NB4 (cell line): ENCODE measurements at regions not wholly inside any gene's neighbourhood (a gene's known extent, or its start where the extent isn't known, plus 50 kb on each side); places are given as distances from the start of the nearest gene placed in this dataset.

Experiments
- DNase-seq: peaks from one replicate; pipeline ENCODE4 v3.0.0; 2010; ENCODE audit warnings: low read depth
- H3K4me3 ChIP-seq: one replicate; pipeline ENCODE4 v1.5.1; 2011; ENCODE audit warnings: mild to moderate bottlenecking, low read depth, low read length, moderate library complexity
- MYC ChIP-seq: IDR thresholded peaks from 2 replicates; pipeline ENCODE4 v1.6.1; 2011; ENCODE audit warnings: low read depth, low read length
- POLR2A ChIP-seq: IDR thresholded peaks from 2 replicates; pipeline ENCODE4 v1.6.1; 2011; ENCODE audit warnings: mild to moderate bottlenecking; ENCODE audit not compliant: insufficient read length; ENCODE audit errors: extremely low read depth
- TF ChIP-seq, protein P1 (sequence below): IDR thresholded peaks from one replicate; pipeline ENCODE4 v1.5.1; 2012; ENCODE audit warnings: low read depth, low read length
- TF ChIP-seq, protein P2 (sequence below): IDR thresholded peaks from 2 replicates; pipeline ENCODE4 v1.6.1; 2011; ENCODE audit warnings: low read depth, low read length

DNA sequence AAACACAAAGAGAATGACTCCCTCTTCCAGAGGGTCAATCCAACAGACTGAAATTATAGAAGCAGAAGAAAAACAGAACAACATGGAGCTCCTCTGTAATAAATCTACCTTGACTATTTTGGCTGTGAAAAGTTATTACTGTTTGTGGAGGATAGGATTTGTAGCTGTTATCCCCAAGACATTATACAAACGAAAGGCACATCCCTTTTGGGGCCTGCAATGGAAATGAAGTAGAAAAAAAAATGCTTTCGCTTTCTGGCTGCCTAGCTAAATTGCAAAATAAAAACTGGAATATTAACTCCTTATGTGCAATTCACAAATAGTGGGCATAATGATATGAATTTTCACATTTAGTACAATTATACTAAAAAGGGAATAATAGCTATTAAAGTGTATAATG lies 123.8 kb upstream of the CCDC179 start:
- TF ChIP-seq, protein P1, sequence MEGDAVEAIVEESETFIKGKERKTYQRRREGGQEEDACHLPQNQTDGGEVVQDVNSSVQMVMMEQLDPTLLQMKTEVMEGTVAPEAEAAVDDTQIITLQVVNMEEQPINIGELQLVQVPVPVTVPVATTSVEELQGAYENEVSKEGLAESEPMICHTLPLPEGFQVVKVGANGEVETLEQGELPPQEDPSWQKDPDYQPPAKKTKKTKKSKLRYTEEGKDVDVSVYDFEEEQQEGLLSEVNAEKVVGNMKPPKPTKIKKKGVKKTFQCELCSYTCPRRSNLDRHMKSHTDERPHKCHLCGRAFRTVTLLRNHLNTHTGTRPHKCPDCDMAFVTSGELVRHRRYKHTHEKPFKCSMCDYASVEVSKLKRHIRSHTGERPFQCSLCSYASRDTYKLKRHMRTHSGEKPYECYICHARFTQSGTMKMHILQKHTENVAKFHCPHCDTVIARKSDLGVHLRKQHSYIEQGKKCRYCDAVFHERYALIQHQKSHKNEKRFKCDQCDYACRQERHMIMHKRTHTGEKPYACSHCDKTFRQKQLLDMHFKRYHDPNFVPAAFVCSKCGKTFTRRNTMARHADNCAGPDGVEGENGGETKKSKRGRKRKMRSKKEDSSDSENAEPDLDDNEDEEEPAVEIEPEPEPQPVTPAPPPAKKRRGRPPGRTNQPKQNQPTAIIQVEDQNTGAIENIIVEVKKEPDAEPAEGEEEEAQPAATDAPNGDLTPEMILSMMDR: no peak
- TF ChIP-seq, protein P2, sequence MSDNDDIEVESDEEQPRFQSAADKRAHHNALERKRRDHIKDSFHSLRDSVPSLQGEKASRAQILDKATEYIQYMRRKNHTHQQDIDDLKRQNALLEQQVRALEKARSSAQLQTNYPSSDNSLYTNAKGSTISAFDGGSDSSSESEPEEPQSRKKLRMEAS: no peak
- no peak for TF ChIP-seq MYC
- TF ChIP-seq POLR2A: no peak
- DNase-seq: no peak

GRCh38 chr11:22989371-22989770 lies 129.1 kb upstream of the CCDC179 start:
- H3K4me3 ChIP-seq: no peak overlapping the region
- no peak for DNase-seq
- TF ChIP-seq, protein P1: no peak
- TF ChIP-seq MYC (no peak), POLR2A (no peak)
- TF ChIP-seq, protein P2: no peak

More for the DNA sequence above, 123.8 kb upstream of the CCDC179 start:
- H3K4me3 ChIP-seq: no peak overlapping the region

- no peak for DNase-seq
Measured at GRCh38 chr11:22991196-22991595, 130.9 kb upstream of the CCDC179 start.

GRCh38 chr11:23006730-23007129 lies 146.5 kb upstream of the CCDC179 start:
- TF ChIP-seq MYC (no peak), POLR2A (no peak)
- TF ChIP-seq, protein P2: no peak
- TF ChIP-seq, protein P1: no peak
- DNase-seq: no peak
- H3K4me3 ChIP-seq: no peak overlapping the region

More at GRCh38 chr11:22991196-22991595, 130.9 kb upstream of the CCDC179 start:
- TF ChIP-seq, protein P1: no peak
- no peak for TF ChIP-seq MYC
- no peak for TF ChIP-seq POLR2A
- TF ChIP-seq, protein P2: no peak
- no peak overlapping the region for H3K4me3 ChIP-seq

GRCh38 chr11:23010790-23011335 lies 150.6 kb upstream of the CCDC179 start:
- DNase-seq: no peak
- TF ChIP-seq POLR2A (no peak), MYC (no peak)
- TF ChIP-seq, protein P1: no peak
- TF ChIP-seq, protein P2: no peak
- H3K4me3 ChIP-seq: no peak overlapping the region
